Neuronal stem cell (in vitro differentiated cells): ENCODE measurements at regions not wholly inside any gene's neighbourhood (a gene's known extent, or its start where the extent isn't known, plus 50 kb on each side); places are given as distances from the start of the nearest gene placed in this dataset.

Experiments used
- DNase-seq: peaks from one replicate; pipeline ENCODE4 v3.0.0-alpha.2; 2013; ENCODE audit warnings: low spot score
- H2AFZ ChIP-seq: one replicate; pipeline ENCODE4 v1.6.1; 2013; ENCODE audit warnings: mild to moderate bottlenecking, low read length, inconsistent platforms
- H2AK5ac ChIP-seq: 2 replicates; pipeline ENCODE4 v1.6.1; 2013; ENCODE audit warnings: low read depth, mild to moderate bottlenecking, inconsistent platforms, low read length, moderate library complexity, mixed read lengths
- H2BK120ac ChIP-seq: 2 replicates; pipeline ENCODE4 v1.6.1; 2013; ENCODE audit warnings: low read depth, mild to moderate bottlenecking, inconsistent platforms, low read length, moderate library complexity, mixed read lengths
- H2BK12ac ChIP-seq: one replicate; pipeline ENCODE4 v1.6.1; 2013; ENCODE audit warnings: low read length, inconsistent platforms
- H2BK15ac ChIP-seq: 2 replicates; pipeline ENCODE4 v1.6.1; 2013; ENCODE audit warnings: mild to moderate bottlenecking, low read length, inconsistent platforms, mixed read lengths
- H2BK5ac ChIP-seq: one replicate; pipeline ENCODE4 v1.6.1; 2013; ENCODE audit warnings: inconsistent platforms, mild to moderate bottlenecking, low read length, moderate library complexity
- H3K14ac ChIP-seq: one replicate; pipeline ENCODE4 v1.6.1; 2013; ENCODE audit warnings: low read length, inconsistent platforms
- H3K18ac ChIP-seq: 2 replicates; pipeline ENCODE4 v1.6.1; 2013; ENCODE audit warnings: low read length, inconsistent platforms
- H3K23ac ChIP-seq: 2 replicates; pipeline ENCODE4 v1.6.1; 2013; ENCODE audit warnings: low read depth, mild to moderate bottlenecking, mixed read lengths, low read length, inconsistent platforms; ENCODE audit not compliant: poor library complexity
- H3K27ac ChIP-seq: replicated peaks from 3 replicates; pipeline ENCODE4 v1.5.1; 2013; ENCODE audit warnings: low read length, inconsistent platforms
- H3K27me3 ChIP-seq, 3 experiments: 2 replicates each; pipeline ENCODE4 v1.6.1; 2013; ENCODE audit warnings: low read length in 3 of 3, mild to moderate bottlenecking in 2 of 3, inconsistent platforms in 1 of 3, low read depth in 1 of 3, mixed read lengths in 1 of 3, moderate library complexity in 1 of 3; ENCODE audit not compliant: control insufficient read depth in 3 of 3, insufficient read depth in 3 of 3
- H3K36me3 ChIP-seq, 2 donors: replicated peaks in 1 of 2; 2 replicates each; pipeline ENCODE4 v1.6.1; 2013; ENCODE audit warnings: low read length in 2 of 2; ENCODE audit not compliant: control insufficient read depth in 2 of 2, insufficient read depth in 2 of 2
- H3K4ac ChIP-seq: 2 replicates; pipeline ENCODE4 v1.6.1; 2013; ENCODE audit warnings: inconsistent platforms, mild to moderate bottlenecking, low read length, moderate library complexity
- H3K4me1 ChIP-seq, 2 donors: 1 replicate in 1 of 2; 2 replicates in 1 of 2; pipeline ENCODE4 v1.6.1; 2013; ENCODE audit warnings: low read length in 2 of 2, low read depth in 1 of 2; ENCODE audit not compliant: control insufficient read depth in 2 of 2, insufficient read depth in 1 of 2
- H3K4me2 ChIP-seq: one replicate; pipeline ENCODE4 v1.6.1; 2013; ENCODE audit warnings: mild to moderate bottlenecking, low read length, inconsistent platforms; ENCODE audit not compliant: insufficient read depth, poor library complexity, severe bottlenecking
- H3K4me3 ChIP-seq, 2 donors: 2 replicates each; pipeline ENCODE4 v1.5.1; 2013; ENCODE audit warnings: low read length in 2 of 2, mild to moderate bottlenecking in 2 of 2, inconsistent platforms in 1 of 2, moderate library complexity in 1 of 2
- H3K79me1 ChIP-seq: one replicate; pipeline ENCODE4 v1.6.1; 2013; ENCODE audit warnings: low read depth, mild to moderate bottlenecking, inconsistent platforms, low read length, moderate library complexity
- H3K9ac ChIP-seq: one replicate; pipeline ENCODE4 v1.6.1; 2013; ENCODE audit warnings: mild to moderate bottlenecking, low read depth, low read length, inconsistent platforms; ENCODE audit not compliant: poor library complexity
- H3K9me3 ChIP-seq, 2 donors: replicated peaks in 1 of 2; 2 replicates each; pipeline versions ENCODE3 to v1.6.1; 2013; ENCODE audit warnings: low read length in 2 of 2, mild to moderate bottlenecking in 2 of 2, inconsistent platforms in 1 of 2, low read depth in 1 of 2, mixed read lengths in 1 of 2, moderate library complexity in 1 of 2; ENCODE audit not compliant: control insufficient read depth in 2 of 2, insufficient read depth in 1 of 2
- H4K8ac ChIP-seq: one replicate; pipeline ENCODE4 v1.6.1; 2013; ENCODE audit warnings: low read depth, mild to moderate bottlenecking, inconsistent platforms, low read length, moderate library complexity
- H4K91ac ChIP-seq: one replicate; pipeline ENCODE4 v1.6.1; 2013; ENCODE audit warnings: low read length, low read depth, mild to moderate bottlenecking, inconsistent platforms; ENCODE audit not compliant: poor library complexity
- WGBS, 2 donors: extraction: QIAGEN DNeasy Blood & Tissue Kit; methylation state at CpG; one replicate each; pipeline ENCODE4 v1.1.7; 2013; ENCODE audit warnings: missing lambda C conversion rate in 2 of 2, mixed read lengths in 1 of 2; ENCODE audit not compliant: insufficient read length in 2 of 2, insufficient replicate concordance in 1 of 2; ENCODE audit errors: extremely low coverage in 2 of 2; 5-methylcytosine and 5-hydroxymethylcytosine counted together

DNA sequence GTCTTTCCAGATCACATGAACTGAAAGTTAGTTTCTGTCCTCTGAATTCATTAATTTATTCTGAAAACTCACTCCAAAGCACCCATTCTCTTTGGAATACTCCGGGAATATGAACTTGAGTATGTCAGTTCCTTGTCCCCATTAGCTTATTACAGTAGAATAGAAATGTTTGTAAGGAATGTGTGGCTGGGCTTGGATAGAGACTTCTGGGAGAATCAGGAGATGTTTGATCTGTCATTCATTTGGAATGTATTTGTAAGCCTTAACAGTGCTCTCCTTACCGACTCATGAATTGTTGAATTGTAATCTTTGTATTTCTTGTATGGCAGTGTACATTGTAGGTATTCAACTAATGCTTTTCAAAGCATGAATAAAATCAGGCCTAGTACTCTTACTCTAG, 548.4 kb downstream of the LRRC70 start:
- Histone ChIP-seq H3K9me3 (no peaks in the 10 kb centered on the region), H4K8ac (no peak overlapping the region), H3K14ac (no peak overlapping the region), H2AFZ (no peak overlapping the region), H2BK15ac (no peak overlapping the region), H3K27ac (no peak overlapping the region), H3K23ac (no peak overlapping the region), H3K9ac (no peak overlapping the region), H2AK5ac (no peak overlapping the region), H3K4me3 (no peak overlapping the region), H3K18ac (no peak overlapping the region), H2BK5ac (no peak overlapping the region), H3K36me3 (no peaks in the 10 kb centered on the region), H3K4me2 (no peak overlapping the region), H3K4me1 (no peaks in the 10 kb centered on the region), H2BK120ac (no peak overlapping the region), H4K91ac (no peak overlapping the region), H3K4ac (no peak overlapping the region), H3K79me1 (no peaks in the 10 kb centered on the region), H3K27me3 (no peaks in the 10 kb centered on the region), H2BK12ac (no peak overlapping the region)
- no CpG with 5 or more reads among the region's 2 CpGs for WGBS, 2 donors
- no peak for DNase-seq

DNA sequence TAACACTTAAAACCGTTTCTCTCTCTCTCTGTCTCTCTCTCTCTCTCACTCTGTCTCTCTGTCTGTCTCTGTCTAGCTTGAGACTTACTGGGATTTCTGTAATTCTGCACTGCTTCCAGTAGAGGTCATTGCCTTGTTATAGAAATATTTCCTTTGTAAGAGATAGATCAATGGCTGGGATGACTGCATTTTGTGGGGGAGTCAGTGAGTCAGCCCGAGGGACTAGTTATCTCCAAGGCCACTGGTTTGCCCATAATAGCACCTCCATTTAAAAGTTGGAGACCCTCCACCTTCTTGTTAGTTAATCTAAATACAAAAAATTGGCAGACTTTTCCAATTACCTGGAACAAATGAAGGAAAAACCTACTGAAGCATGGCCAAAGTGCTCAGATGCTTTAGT, 547.2 kb downstream of the LRRC70 start:
- no peak overlapping the region for H4K91ac ChIP-seq
- H3K79me1 ChIP-seq = no peaks in the 10 kb centered on the region
- no peak overlapping the region for H3K9ac ChIP-seq
- no CpG with 5 or more reads among the region's 2 CpGs for WGBS, 2 donors
- H2BK120ac ChIP-seq = no peak overlapping the region
- H4K8ac ChIP-seq = no peak overlapping the region
- H3K9me3 ChIP-seq = no peaks in the 10 kb centered on the region
- H2BK12ac ChIP-seq = no peak overlapping the region
- no peak overlapping the region for H3K4ac ChIP-seq
- H2AFZ ChIP-seq = no peak overlapping the region
- H3K27ac ChIP-seq = no peak overlapping the region
- H3K27me3 ChIP-seq = no peaks in the 10 kb centered on the region
- no peak overlapping the region for H3K18ac ChIP-seq
- H3K4me2 ChIP-seq = no peak overlapping the region
- H3K14ac ChIP-seq = no peak overlapping the region
- DNase-seq = no peak
- no peak overlapping the region for H2AK5ac ChIP-seq
- H3K36me3 ChIP-seq = no peaks in the 10 kb centered on the region
- H3K4me3 ChIP-seq = no peak overlapping the region
- H3K4me1 ChIP-seq = no peaks in the 10 kb centered on the region
- no peak overlapping the region for H2BK15ac ChIP-seq
- no peak overlapping the region for H2BK5ac ChIP-seq
- no peak overlapping the region for H3K23ac ChIP-seq

DNA sequence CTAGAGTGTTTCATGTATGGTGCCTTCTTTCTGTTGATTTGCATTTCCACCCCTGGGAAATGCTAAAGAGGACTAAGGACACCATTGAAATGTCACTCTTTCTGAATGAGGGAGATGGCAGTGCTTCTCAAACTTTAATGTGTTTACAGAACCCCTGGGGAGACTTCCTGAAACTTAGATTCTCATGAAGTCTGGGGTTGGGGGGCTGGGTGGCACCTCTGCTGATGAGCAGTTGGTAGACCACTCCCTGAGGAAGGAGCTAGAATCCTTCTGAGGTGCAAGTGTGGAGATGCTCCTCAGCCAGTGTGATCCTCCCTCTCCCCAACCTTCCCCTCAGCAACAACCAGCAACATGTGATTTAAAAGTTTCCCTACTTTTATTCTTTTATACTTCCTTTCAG, 546.8 kb downstream of the LRRC70 start:
- H3K4me2 ChIP-seq = no peak overlapping the region
- no peak overlapping the region for H2BK120ac ChIP-seq
- H3K4ac ChIP-seq = no peak overlapping the region
- H3K27me3 ChIP-seq = no peaks in the 10 kb centered on the region
- no peak overlapping the region for H2AK5ac ChIP-seq
- H2BK15ac ChIP-seq = no peak overlapping the region
- no peak overlapping the region for H3K18ac ChIP-seq
- H3K27ac ChIP-seq = no peak overlapping the region
- no peaks in the 10 kb centered on the region for H3K4me1 ChIP-seq
- no peak overlapping the region for H3K4me3 ChIP-seq
- no peaks in the 10 kb centered on the region for H3K36me3 ChIP-seq
- H3K9me3 ChIP-seq = no peaks in the 10 kb centered on the region
- H2BK12ac ChIP-seq = no peak overlapping the region
- H4K91ac ChIP-seq = no peak overlapping the region
- H3K14ac ChIP-seq = no peak overlapping the region
- no peak overlapping the region for H4K8ac ChIP-seq
- no peak for DNase-seq
- no peak overlapping the region for H3K9ac ChIP-seq
- H3K23ac ChIP-seq = no peak overlapping the region
- H2AFZ ChIP-seq = no peak overlapping the region
- no peak overlapping the region for H2BK5ac ChIP-seq
- no peaks in the 10 kb centered on the region for H3K79me1 ChIP-seq

DNA sequence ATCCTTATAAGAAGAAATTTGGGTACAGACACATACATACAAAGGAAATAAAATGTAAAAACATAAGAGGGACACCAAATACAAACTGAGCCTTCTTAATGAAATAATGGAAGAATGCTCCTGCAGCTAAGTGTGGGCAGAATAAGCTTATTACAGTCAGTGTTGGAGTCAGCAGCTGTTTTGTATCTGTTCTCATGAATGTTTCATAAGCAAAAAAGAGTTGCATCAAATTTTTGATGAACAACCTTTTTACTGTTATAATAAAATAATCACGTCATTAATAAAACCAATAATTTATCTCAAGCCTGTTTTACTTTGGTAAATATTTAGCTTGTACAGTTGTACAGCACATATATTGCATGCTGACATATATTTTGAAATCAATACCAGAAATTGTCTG, 545.6 kb downstream of the LRRC70 start:
- H4K91ac ChIP-seq = no peak overlapping the region
- H2BK15ac ChIP-seq = no peak overlapping the region
- no peak overlapping the region for H3K4ac ChIP-seq
- no peak overlapping the region for H3K23ac ChIP-seq
- H3K4me3 ChIP-seq = no peak overlapping the region
- no peak overlapping the region for H3K27ac ChIP-seq
- no peak overlapping the region for H3K9ac ChIP-seq
- H2BK120ac ChIP-seq = no peak overlapping the region
- no peak overlapping the region for H4K8ac ChIP-seq
- no peak overlapping the region for H2AK5ac ChIP-seq
- no peaks in the 10 kb centered on the region for H3K9me3 ChIP-seq
- no peaks in the 10 kb centered on the region for H3K27me3 ChIP-seq
- no peak overlapping the region for H3K18ac ChIP-seq
- no peak overlapping the region for H2BK12ac ChIP-seq
- whole genome bisulfite sequencing, 2 donors = no CpG with 5 or more reads among the region's 1 CpG
- no peak overlapping the region for H3K4me2 ChIP-seq
- H3K14ac ChIP-seq = no peak overlapping the region
- no peak overlapping the region for H2BK5ac ChIP-seq
- DNase-seq = no peak
- no peaks in the 10 kb centered on the region for H3K4me1 ChIP-seq
- no peak overlapping the region for H2AFZ ChIP-seq
- no peaks in the 10 kb centered on the region for H3K79me1 ChIP-seq
- H3K36me3 ChIP-seq = no peaks in the 10 kb centered on the region
